HFFc6 (cell line): ENCODE measurements at regions not wholly inside any gene's neighbourhood (a gene's known extent, or its start where the extent isn't known, plus 50 kb on each side); places are given as distances from the start of the nearest gene placed in this dataset.

Experiments used
- DNase-seq: peaks from one replicate; pipeline ENCODE4 v3.0.0-alpha.2; 2018
- H3K27ac Mint-ChIP-seq: 2 replicates; pipeline ENCODE4 v1.8.0; 2020; ENCODE audit warnings: mild to moderate bottlenecking, mixed read lengths
- H3K27me3 Mint-ChIP-seq: 2 replicates; pipeline ENCODE4 v1.8.0; 2021; ENCODE audit warnings: mild to moderate bottlenecking, moderate library complexity, mixed read lengths; ENCODE audit not compliant: insufficient read depth
- H3K36me3 Mint-ChIP-seq: 2 replicates; pipeline ENCODE4 v1.8.0; 2021; ENCODE audit warnings: low read depth, mixed read lengths
- H3K4me1 Mint-ChIP-seq: 2 replicates; pipeline ENCODE4 v1.8.0; 2020; ENCODE audit warnings: low read depth, mixed read lengths
- H3K4me3 Mint-ChIP-seq: 2 replicates; pipeline ENCODE4 v1.8.0; 2020; ENCODE audit warnings: mild to moderate bottlenecking, moderate library complexity, mixed read lengths
- H3K9me3 Mint-ChIP-seq: 2 replicates; pipeline ENCODE4 v1.8.0; 2020; ENCODE audit warnings: mild to moderate bottlenecking, mixed read lengths
- CTCF ChIP-seq: fragments of 200-600 bp; sonication (generic); IDR thresholded peaks from 2 replicates; pipeline ENCODE4 v1.5.0; 2021; ENCODE audit warnings: antibody characterized with exemption, mild to moderate bottlenecking

- Mint-ChIP-seq H3K9me3 (peaks cover 3% of the 10 kb centered on the region; the same call in 1 of the 2 replicates), H3K4me3 (no peak overlapping the region), H3K27ac (no peak overlapping the region), H3K4me1 (no peaks in the 10 kb centered on the region), H3K36me3 (no peaks in the 10 kb centered on the region), H3K27me3 (no peaks in the 10 kb centered on the region; the same call in none of the 2 replicates)
- DNase-seq: no peak
- no peak for TF ChIP-seq CTCF
Observed at GRCh38 chr14:76589246-76589645, 172.0 kb upstream of the VASH1 start.

- Mint-ChIP-seq H3K27ac (no peak overlapping the region), H3K4me3 (no peak overlapping the region), H3K4me1 (no peaks in the 10 kb centered on the region), H3K36me3 (no peaks in the 10 kb centered on the region), H3K9me3 (peaks cover 3% of the 10 kb centered on the region; the same call in 1 of the 2 replicates), H3K27me3 (peaks cover 2% of the 10 kb centered on the region)
- no peak for DNase-seq
- no peak for TF ChIP-seq CTCF
Observed at GRCh38 chr14:76591266-76591665, 170.0 kb upstream of the VASH1 start.

GRCh38 chr14:76595266-76595665 lies 166.0 kb upstream of the VASH1 start:
- DNase-seq: no peak
- no peak overlapping the region for H3K4me3 Mint-ChIP-seq
- TF ChIP-seq CTCF: no peak

GRCh38 chr14:76597387-76597786 lies 163.9 kb upstream of the VASH1 start:
- no peaks in the 10 kb centered on the region for H3K9me3 Mint-ChIP-seq
- no peaks in the 10 kb centered on the region for H3K36me3 Mint-ChIP-seq
- H3K4me1 Mint-ChIP-seq: no peaks in the 10 kb centered on the region
- no peak for DNase-seq
- peaks cover 18% of the 10 kb centered on the region for H3K27me3 Mint-ChIP-seq
- H3K27ac Mint-ChIP-seq: no peak overlapping the region
- no peak overlapping the region for H3K4me3 Mint-ChIP-seq
- TF ChIP-seq CTCF: no peak

More at GRCh38 chr14:76595266-76595665, 166.0 kb upstream of the VASH1 start:
- Mint-ChIP-seq H3K27ac (no peak overlapping the region), H3K9me3 (no peaks in the 10 kb centered on the region), H3K4me1 (no peaks in the 10 kb centered on the region), H3K36me3 (no peaks in the 10 kb centered on the region), H3K27me3 (peaks cover 15% of the 10 kb centered on the region)

- no peak for DNase-seq
- Mint-ChIP-seq H3K4me3 (no peak overlapping the region), H3K27ac (no peak overlapping the region), H3K36me3 (no peaks in the 10 kb centered on the region), H3K4me1 (no peaks in the 10 kb centered on the region), H3K9me3 (no peaks in the 10 kb centered on the region), H3K27me3 (peaks cover 23% of the 10 kb centered on the region)
- no peak for TF ChIP-seq CTCF
Observed at GRCh38 chr14:76599141-76599540, 162.1 kb upstream of the VASH1 start.
